SK-N-SH (cell line): ENCODE measurements at regions not wholly inside any gene's neighbourhood (a gene's known extent, or its start where the extent isn't known, plus 50 kb on each side); places are given as distances from the start of the nearest gene placed in this dataset.

Source experiments
- CTCF ChIA-PET: fragments of 300-600, 350-600 bp; formaldehyde crosslinking; extraction: SDS; loops from one replicate; lab custom pipeline; 2021; lab: Yijun Ruan, JAX
- POLR2A ChIA-PET: fragments of 350-600 bp; sonication (Branson Sonifier 250); formaldehyde crosslinking; extraction: SDS; loops from one replicate; lab custom pipeline; 2020; ENCODE audit warnings: antibody characterized with exemption, inconsistent platforms; lab: Yijun Ruan, JAX
- DNase-seq: peaks from one replicate; pipeline ENCODE4 v3.0.0; 2012
- H2AFZ ChIP-seq: fragments of 200-600 bp; sonication (generic); 2 replicates; pipeline ENCODE4 v1.8.1; 2016; ENCODE audit warnings: antibody characterized with exemption, mild to moderate bottlenecking, low read depth
- H3F3A ChIP-seq: fragments of 200-600 bp; sonication (generic); replicated peaks from 2 replicates; pipeline ENCODE3; 2016; ENCODE audit warnings: antibody characterized with exemption, mild to moderate bottlenecking; ENCODE audit not compliant: insufficient read depth
- H3K27ac ChIP-seq, 2 experiments: fragments of 200-500 bp in 1 of 2; fragments of 200-600 bp in 1 of 2; sonication (Bioruptor generic) in 1 of 2; sonication (generic), shearing (Covaris generic) in 1 of 2; 2 replicates each; pipeline versions ENCODE4 v1.5.1 to v1.6.1; 2014 to 2016; ENCODE audit warnings: low read depth in 2 of 2, inconsistent platforms in 1 of 2, low read length in 1 of 2, mild to moderate bottlenecking in 1 of 2, mixed read lengths in 1 of 2
- H3K27me3 ChIP-seq: fragments of 200-600 bp; sonication (generic), shearing (Covaris generic); 2 replicates; pipeline ENCODE4 v1.6.1; 2016; ENCODE audit warnings: mixed run types; ENCODE audit not compliant: insufficient read depth
- H3K36me3 ChIP-seq, 2 experiments: fragments of 200-500 bp in 1 of 2; fragments of 200-600 bp in 1 of 2; sonication (Bioruptor generic) in 1 of 2; sonication (generic) in 1 of 2; replicated peaks in 1 of 2; 2 replicates each; pipeline versions ENCODE3 to v1.5.1; 2014 to 2016; ENCODE audit warnings: low read length in 1 of 2, mild to moderate bottlenecking in 1 of 2; ENCODE audit not compliant: insufficient read depth in 2 of 2, control insufficient read depth in 1 of 2
- H3K4me1 ChIP-seq, 2 experiments: fragments of 200-500 bp in 1 of 2; fragments of 200-600 bp in 1 of 2; sonication (Bioruptor generic) in 1 of 2; sonication (generic), shearing (Covaris generic) in 1 of 2; 2 replicates each; pipeline versions ENCODE4 v1.5.1 to v1.6.1; 2014 to 2016; ENCODE audit warnings: low read depth in 1 of 2, low read length in 1 of 2, mixed run types in 1 of 2; ENCODE audit not compliant: insufficient read depth in 2 of 2, control insufficient read depth in 1 of 2
- H3K4me2 ChIP-seq: fragments of 200-600 bp; sonication (generic), shearing (Covaris generic); 2 replicates; pipeline ENCODE4 v1.6.1; 2017; ENCODE audit warnings: mixed run types
- H3K4me3 ChIP-seq, 2 experiments: fragments of 200-500 bp in 1 of 2; fragments of 200-600 bp in 1 of 2; sonication (Bioruptor generic) in 1 of 2; sonication (generic), shearing (Covaris generic) in 1 of 2; 2 replicates each; pipeline versions ENCODE4 v1.5.1 to v1.8.1; 2014 to 2016; ENCODE audit warnings: low read depth in 2 of 2, inconsistent platforms in 1 of 2, low read length in 1 of 2, mild to moderate bottlenecking in 1 of 2, mixed read lengths in 1 of 2, moderate library complexity in 1 of 2
- H3K79me2 ChIP-seq: fragments of 200-600 bp; sonication (generic); 2 replicates; pipeline ENCODE4 v1.8.1; 2017; ENCODE audit warnings: mild to moderate bottlenecking; ENCODE audit not compliant: insufficient read depth
- H3K9ac ChIP-seq: fragments of 200-600 bp; sonication (generic); 2 replicates; pipeline ENCODE4 v1.6.1; 2017; ENCODE audit warnings: mixed run types
- H3K9me2 ChIP-seq: fragments of 200-600 bp; sonication (generic); 2 replicates; pipeline ENCODE4 v1.6.1; 2017; ENCODE audit warnings: mixed run types
- H3K9me3 ChIP-seq: fragments of 200-600 bp; sonication (generic); 2 replicates; pipeline ENCODE4 v1.6.1; 2017; ENCODE audit warnings: mixed run types, mild to moderate bottlenecking, moderate library complexity
- H4K20me1 ChIP-seq: fragments of 200-600 bp; sonication (generic); 2 replicates; pipeline ENCODE4 v1.6.1; 2017; ENCODE audit warnings: mild to moderate bottlenecking, mixed run types; ENCODE audit not compliant: insufficient read depth
- CHD2 ChIP-seq: fragments of 150-350 bp; IDR thresholded peaks from 2 replicates; pipeline ENCODE4 v1.6.1; 2018; ENCODE audit warnings: low read length; ENCODE audit not compliant: partially characterized antibody
- ELF1 ChIP-seq: IDR thresholded peaks from 2 replicates; pipeline ENCODE4 v1.4.0; 2012
- EP300 ChIP-seq, 2 experiments: IDR thresholded peaks; 2 replicates each; pipeline versions ENCODE4 v1.4.0 to v1.6.1; 2012; ENCODE audit warnings: borderline replicate concordance in 1 of 2, low read depth in 1 of 2, low read length in 1 of 2
- FOXJ3 ChIP-seq: sonication (generic); formaldehyde crosslinking; IDR thresholded peaks from 2 replicates; pipeline ENCODE4 v1.5.1; 2020; ENCODE audit warnings: mild to moderate bottlenecking, missing genetic modification reagents
- GATA2 ChIP-seq: sonication (generic); formaldehyde crosslinking; IDR thresholded peaks from 2 replicates; pipeline ENCODE4 v1.5.0; 2020; ENCODE audit warnings: mild to moderate bottlenecking, missing genetic modification reagents
- MEF2A ChIP-seq: IDR thresholded peaks from 2 replicates; pipeline ENCODE4 v1.4.0; 2012; ENCODE audit warnings: low read depth, borderline replicate concordance
- MXI1 ChIP-seq: IDR thresholded peaks from 2 replicates; pipeline ENCODE4 v1.6.1; 2012; ENCODE audit warnings: mild to moderate bottlenecking, low read depth, low read length, improper control_type of control experiment
- NFIC ChIP-seq: IDR thresholded peaks from 2 replicates; pipeline ENCODE4 v1.4.0; 2012; ENCODE audit warnings: borderline replicate concordance
- NRF1 ChIP-seq: IDR thresholded peaks from 2 replicates; pipeline ENCODE4 v1.6.1; 2012; ENCODE audit warnings: low read depth, mild to moderate bottlenecking, low read length
- PBX3 ChIP-seq: IDR thresholded peaks from 2 replicates; pipeline ENCODE4; 2012
- POLR2AphosphoS5 ChIP-seq: IDR thresholded peaks from 2 replicates; pipeline ENCODE4 v1.6.1; 2012; ENCODE audit warnings: low read depth, low read length
- RCOR1 ChIP-seq: fragments of 150-350 bp; IDR thresholded peaks from 2 replicates; pipeline ENCODE4 v1.6.1; 2017; ENCODE audit warnings: antibody characterized with exemption, low read length
- RFX5 ChIP-seq: IDR thresholded peaks from 2 replicates; pipeline ENCODE4 v1.6.1; 2012; ENCODE audit warnings: mild to moderate bottlenecking, improper control_type of control experiment, low read length
- SIN3A ChIP-seq: IDR thresholded peaks from 2 replicates; pipeline ENCODE4 v1.6.1; 2012; ENCODE audit warnings: low read depth, mild to moderate bottlenecking, low read length, moderate library complexity, borderline replicate concordance
- TEAD4 ChIP-seq: IDR thresholded peaks from 2 replicates; pipeline ENCODE4 v1.4.0; 2012; ENCODE audit warnings: mild to moderate bottlenecking, borderline replicate concordance; ENCODE audit not compliant: insufficient read depth
- USF2 ChIP-seq: fragments of 150-350 bp; IDR thresholded peaks from 2 replicates; pipeline ENCODE4 v1.6.1; 2017; ENCODE audit warnings: antibody characterized with exemption, low read length, low read depth, borderline replicate concordance
- YY1 ChIP-seq: IDR thresholded peaks from 2 replicates; pipeline ENCODE4 v1.4.0; 2012; ENCODE audit warnings: low read depth, mild to moderate bottlenecking
- ZBTB33 ChIP-seq: IDR thresholded peaks from 2 replicates; pipeline ENCODE4 v1.4.0; 2012; ENCODE audit warnings: low read depth, borderline replicate concordance
- WGBS: methylation state at CpG from one replicate; pipeline ENCODE4 v1.1.6; 2017; ENCODE audit warnings: low lambda C conversion rate; 5-methylcytosine and 5-hydroxymethylcytosine counted together
- TF ChIP-seq, protein P1 (sequence below): fragments of 150-350 bp; IDR thresholded peaks from 2 replicates; pipeline ENCODE4 v1.6.1; 2016; ENCODE audit warnings: mild to moderate bottlenecking, low read depth, low read length

DNA sequence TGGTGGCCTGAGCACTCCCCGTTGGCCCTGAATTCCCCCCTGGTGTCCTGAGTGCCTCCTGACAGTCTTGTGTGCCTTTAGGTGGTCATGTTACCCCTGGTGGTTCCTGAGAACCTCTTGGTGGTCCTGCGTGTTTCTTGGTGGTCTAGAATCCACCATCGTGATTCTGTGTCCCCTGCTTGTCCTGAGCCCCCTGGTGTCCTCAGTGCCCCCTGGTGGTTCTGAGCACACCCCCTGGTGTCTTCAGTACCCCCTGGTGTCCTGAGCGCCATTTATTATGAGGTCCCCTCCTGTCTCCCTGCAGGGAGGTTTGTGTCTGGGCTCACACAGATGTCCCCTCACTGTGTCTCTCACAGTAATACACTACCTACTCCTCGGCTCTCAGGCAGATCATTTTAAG is 61.3 kb upstream of the MAL start (continued):
- TF ChIP-seq ZBTB33, result no peak
- no peak for TF ChIP-seq PBX3
- no peak for TF ChIP-seq NRF1

DNA sequence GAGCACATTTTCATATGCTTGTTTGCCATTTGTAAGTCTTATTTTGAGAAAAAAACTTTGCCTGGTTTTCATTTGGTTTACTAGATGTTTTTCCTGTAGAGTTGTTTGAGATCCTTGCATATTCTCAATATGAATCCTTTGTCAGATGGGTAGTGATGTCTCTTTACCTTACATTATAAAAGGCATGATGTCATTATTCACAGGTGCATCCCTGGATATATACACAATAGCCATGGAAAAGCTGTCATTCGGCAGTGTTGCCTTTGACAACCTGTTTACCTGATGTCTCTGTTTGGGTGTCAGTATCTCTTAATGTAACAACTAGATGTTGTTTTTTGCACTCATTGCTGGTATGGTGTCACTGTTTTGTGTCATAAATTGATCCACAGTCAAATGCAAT is 58.8 kb upstream of the MAL start:
- DNase-seq, result no peak
- WGBS, result 0% methylated on average over 1 of the region's 1 CpG
- TF ChIP-seq MEF2A, result no peak
- no peak for TF ChIP-seq FOXJ3 (CRISPR knock-in tag)
- no peak for TF ChIP-seq SIN3A
- TF ChIP-seq CHD2, result no peak
- TF ChIP-seq MXI1, result no peak
- no peak for TF ChIP-seq POLR2AphosphoS5
- TF ChIP-seq YY1, result no peak
- Histone ChIP-seq H3K36me3 (no peaks in the 10 kb centered on the region), H3K4me2 (no peak overlapping the region), H3K27me3 (peaks cover 14% of the 10 kb centered on the region; the same call in 1 of the 2 replicates), H3K9ac (no peak overlapping the region), H3K4me1 (no peaks in the 10 kb centered on the region), H3K9me3 (no peaks in the 10 kb centered on the region), H3K4me3 (no peak overlapping the region), H4K20me1 (no peaks in the 10 kb centered on the region), H3F3A (no peaks in the 10 kb centered on the region), H3K27ac (no peak overlapping the region), H3K9me2 (no peaks in the 10 kb centered on the region), H2AFZ (no peak overlapping the region), H3K79me2 (no peaks in the 10 kb centered on the region)
- ChIA-PET POLR2A (no interaction called here), CTCF (interaction anchor here (0.9 to 3.7 kb wide), 2 partner anchors 10 to 20 kb away, joined by 3 to 19 read pairs; no protein-coding TSS in a partner anchor)

GRCh38 chr2:94970353-94970752 is 55.2 kb upstream of the MAL start:
- Histone ChIP-seq H3K9me2 (no peaks in the 10 kb centered on the region), H4K20me1 (no peaks in the 10 kb centered on the region), H3K4me3 (no peak overlapping the region), H3K9me3 (no peaks in the 10 kb centered on the region), H2AFZ (no peak overlapping the region), H3K9ac (no peak overlapping the region), H3K4me1 (no peaks in the 10 kb centered on the region), H3K36me3 (no peaks in the 10 kb centered on the region), H3K4me2 (no peak overlapping the region), H3K27ac (no peak overlapping the region), H3K79me2 (no peaks in the 10 kb centered on the region), H3K27me3 (peaks cover 26% of the 10 kb centered on the region; the same call in 1 of the 2 replicates), H3F3A (no peaks in the 10 kb centered on the region)
- no peak for DNase-seq
- CTCF ChIA-PET, result interaction anchor here (2.9 kb wide), 1 partner anchor 13 kb away, joined by 18 read pairs; no protein-coding TSS in a partner anchor
- 4% methylated on average over 4 of the region's 4 CpGs for WGBS
- POLR2A ChIA-PET, result no interaction called here
- TF ChIP-seq RFX5 (no peak), GATA2 (CRISPR knock-in tag) (no peak), ZBTB33 (no peak), NFIC (no peak), RCOR1 (no peak), USF2 (no peak), TEAD4 (no peak), ELF1 (no peak), EP300 (IDR thresholded peaks at IDR 0.05; ENCODE audit: borderline replicate concordance in 1 of 2, low read depth in 1 of 2, low read length in 1 of 2) (no peak), FOXJ3 (CRISPR knock-in tag) (no peak), CHD2 (no peak), YY1 (no peak), MXI1 (no peak)
- TF ChIP-seq, protein P1, sequence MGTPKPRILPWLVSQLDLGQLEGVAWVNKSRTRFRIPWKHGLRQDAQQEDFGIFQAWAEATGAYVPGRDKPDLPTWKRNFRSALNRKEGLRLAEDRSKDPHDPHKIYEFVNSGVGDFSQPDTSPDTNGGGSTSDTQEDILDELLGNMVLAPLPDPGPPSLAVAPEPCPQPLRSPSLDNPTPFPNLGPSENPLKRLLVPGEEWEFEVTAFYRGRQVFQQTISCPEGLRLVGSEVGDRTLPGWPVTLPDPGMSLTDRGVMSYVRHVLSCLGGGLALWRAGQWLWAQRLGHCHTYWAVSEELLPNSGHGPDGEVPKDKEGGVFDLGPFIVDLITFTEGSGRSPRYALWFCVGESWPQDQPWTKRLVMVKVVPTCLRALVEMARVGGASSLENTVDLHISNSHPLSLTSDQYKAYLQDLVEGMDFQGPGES, result no peak
